HFFc6 (cell line): ENCODE measurements at regions not wholly inside any gene's neighbourhood (a gene's known extent, or its start where the extent isn't known, plus 50 kb on each side); places are given as distances from the start of the nearest gene placed in this dataset.

ENCODE experiments used
- DNase-seq: peaks from one replicate; pipeline ENCODE4 v3.0.0-alpha.2; 2018
- H3K27ac Mint-ChIP-seq: 2 replicates; pipeline ENCODE4 v1.8.0; 2020; ENCODE audit warnings: mild to moderate bottlenecking, mixed read lengths
- H3K27me3 Mint-ChIP-seq: 2 replicates; pipeline ENCODE4 v1.8.0; 2021; ENCODE audit warnings: mild to moderate bottlenecking, moderate library complexity, mixed read lengths; ENCODE audit not compliant: insufficient read depth
- H3K36me3 Mint-ChIP-seq: 2 replicates; pipeline ENCODE4 v1.8.0; 2021; ENCODE audit warnings: low read depth, mixed read lengths
- H3K4me1 Mint-ChIP-seq: 2 replicates; pipeline ENCODE4 v1.8.0; 2020; ENCODE audit warnings: low read depth, mixed read lengths
- H3K4me3 Mint-ChIP-seq: 2 replicates; pipeline ENCODE4 v1.8.0; 2020; ENCODE audit warnings: mild to moderate bottlenecking, moderate library complexity, mixed read lengths
- H3K9me3 Mint-ChIP-seq: 2 replicates; pipeline ENCODE4 v1.8.0; 2020; ENCODE audit warnings: mild to moderate bottlenecking, mixed read lengths
- CTCF ChIP-seq: fragments of 200-600 bp; sonication (generic); IDR thresholded peaks from 2 replicates; pipeline ENCODE4 v1.5.0; 2021; ENCODE audit warnings: antibody characterized with exemption, mild to moderate bottlenecking

GRCh38 chr3:18729671-18730070 lies 304.5 kb upstream of the SATB1 start:
- Mint-ChIP-seq H3K27me3 (no peaks in the 10 kb centered on the region), H3K36me3 (no peaks in the 10 kb centered on the region; the same call in 1 of the 2 replicates), H3K9me3 (peaks cover 31% of the 10 kb centered on the region), H3K4me1 (no peaks in the 10 kb centered on the region), H3K4me3 (no peak overlapping the region), H3K27ac (no peak overlapping the region)
- TF ChIP-seq CTCF, result no peak
- DNase-seq, result no peak

- DNase-seq, result no peak
- Mint-ChIP-seq H3K9me3 (peaks cover 29% of the 10 kb centered on the region), H3K4me1 (no peaks in the 10 kb centered on the region), H3K4me3 (no peak overlapping the region), H3K27ac (no peak overlapping the region), H3K27me3 (peaks cover 2% of the 10 kb centered on the region; the same call in 1 of the 2 replicates), H3K36me3 (no peaks in the 10 kb centered on the region; the same call in 1 of the 2 replicates)
- TF ChIP-seq CTCF, result no peak
These were observed 300.7 kb upstream of the SATB1 start for GRCh38 chr3:18725668-18726407.

- Mint-ChIP-seq H3K27ac (no peak overlapping the region), H3K36me3 (no peaks in the 10 kb centered on the region; the same call in 1 of the 2 replicates), H3K4me1 (no peaks in the 10 kb centered on the region), H3K27me3 (peaks cover 2% of the 10 kb centered on the region; the same call in 1 of the 2 replicates), H3K9me3 (peaks cover 27% of the 10 kb centered on the region), H3K4me3 (no peak overlapping the region)
- no peak for TF ChIP-seq CTCF
- no peak for DNase-seq
These were observed 299.3 kb upstream of the SATB1 start for GRCh38 chr3:18724456-18724855.

GRCh38 chr3:18723206-18723810 lies 298.2 kb upstream of the SATB1 start:
- H3K27me3 Mint-ChIP-seq, result peaks cover 2% of the 10 kb centered on the region; the same call in 1 of the 2 replicates

GRCh38 chr3:18720543-18720942 lies 295.4 kb upstream of the SATB1 start:
- Mint-ChIP-seq H3K4me1 (no peaks in the 10 kb centered on the region), H3K4me3 (no peak overlapping the region), H3K27me3 (peaks cover 2% of the 10 kb centered on the region; the same call in 1 of the 2 replicates), H3K36me3 (no peaks in the 10 kb centered on the region; the same call in 1 of the 2 replicates), H3K9me3 (peaks cover 40% of the 10 kb centered on the region), H3K27ac (no peak overlapping the region)
- TF ChIP-seq CTCF, result no peak
- no peak for DNase-seq

More at GRCh38 chr3:18723206-18723810, 298.2 kb upstream of the SATB1 start:
- Mint-ChIP-seq H3K9me3 (peaks cover 22% of the 10 kb centered on the region), H3K27ac (no peak overlapping the region), H3K36me3 (no peaks in the 10 kb centered on the region; the same call in 1 of the 2 replicates), H3K4me1 (no peaks in the 10 kb centered on the region), H3K4me3 (no peak overlapping the region)
- no peak for TF ChIP-seq CTCF
- DNase-seq, result no peak
